ENCODE measurements at regions not wholly inside any gene's neighbourhood (a gene's known extent, or its start where the extent isn't known, plus 50 kb on each side); places are given as distances from the start of the nearest gene placed in this dataset.

DNA sequence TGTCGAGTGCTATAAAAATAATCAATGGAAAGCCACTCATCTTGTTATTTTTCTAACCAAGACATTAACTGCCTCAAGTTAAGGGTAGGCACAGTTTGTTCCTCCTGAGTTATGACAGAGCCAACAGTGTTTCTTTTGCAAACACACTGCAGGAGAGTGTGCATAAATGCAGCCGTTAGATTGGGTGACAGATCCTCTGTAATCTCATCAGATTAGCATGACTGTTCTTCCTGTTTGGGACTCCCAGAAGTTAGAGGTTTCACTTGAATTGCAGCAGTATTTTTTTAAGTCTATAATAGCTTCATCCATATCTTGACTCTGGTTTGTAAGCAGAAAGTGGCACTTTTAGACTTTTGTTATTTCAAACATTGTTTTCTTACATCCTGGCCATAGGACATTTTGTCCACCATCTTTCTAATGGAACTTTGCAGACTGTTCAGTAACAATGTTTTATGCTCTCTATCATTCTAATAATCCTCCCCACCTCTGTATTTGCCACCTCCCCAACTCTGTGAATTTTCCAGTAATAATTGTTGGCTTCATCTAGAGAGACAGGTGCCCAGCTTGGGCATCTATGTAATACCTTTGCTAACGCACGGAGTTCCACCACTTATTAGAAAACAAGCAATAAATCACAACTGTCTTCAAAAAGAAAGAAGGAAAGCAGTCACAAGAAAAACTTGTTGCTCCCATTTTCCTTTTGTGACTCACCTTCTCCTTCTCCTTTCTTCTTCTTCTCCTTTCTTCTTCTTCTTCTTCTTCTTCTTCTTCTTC is 560.0 kb downstream of the ADCYAP1 start:
- Mint-ChIP-seq H3K36me3 (no peaks in the 10 kb centered on the region), H3K4me3 (no peak overlapping the region), H3K27me3 (no peaks in the 10 kb centered on the region), H3K27ac (no peak overlapping the region), H3K9me3 (no peaks in the 10 kb centered on the region), H3K4me1 (no peaks in the 10 kb centered on the region)
- POLR2A ChIA-PET = no interaction called here
- no peak for DNase-seq
- ATAC-seq (ENCODE audit: low read depth) = no peak

DNA sequence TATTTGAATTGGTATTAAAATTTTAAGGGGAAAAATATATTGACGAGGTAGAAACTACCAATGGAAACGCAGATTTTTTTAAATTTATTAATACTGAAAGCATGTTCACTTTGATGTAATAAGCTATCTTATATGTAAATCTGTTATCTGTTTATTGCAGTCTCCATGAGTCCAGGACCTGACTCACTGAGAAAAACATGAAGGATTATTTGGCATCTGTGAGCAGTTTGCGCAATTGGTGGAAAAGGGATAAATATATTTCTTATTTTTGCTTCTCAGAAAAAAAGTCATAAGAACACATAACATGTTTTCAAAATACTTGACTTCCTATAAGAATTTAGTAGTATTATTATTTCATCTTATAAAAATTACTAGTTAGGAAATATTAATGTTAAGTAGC is 561.4 kb downstream of the ADCYAP1 start:
- Mint-ChIP-seq H3K4me3 (no peak overlapping the region), H3K9me3 (no peaks in the 10 kb centered on the region), H3K36me3 (no peaks in the 10 kb centered on the region), H3K27ac (no peak overlapping the region), H3K4me1 (no peaks in the 10 kb centered on the region), H3K27me3 (no peaks in the 10 kb centered on the region)
- ATAC-seq (ENCODE audit: low read depth) = no peak
- POLR2A ChIA-PET = no interaction called here
- no peak for DNase-seq

- H3K4me1 Mint-ChIP-seq = no peaks in the 10 kb centered on the region
- no peaks in the 10 kb centered on the region for H3K9me3 Mint-ChIP-seq
- no peak overlapping the region for H3K4me3 Mint-ChIP-seq
- no peak overlapping the region for H3K27ac Mint-ChIP-seq
- DNase-seq = no peak
- no peaks in the 10 kb centered on the region for H3K27me3 Mint-ChIP-seq
- ATAC-seq (ENCODE audit: low read depth) = no peak
- POLR2A ChIA-PET = no interaction called here
- H3K36me3 Mint-ChIP-seq = no peaks in the 10 kb centered on the region
Measured at GRCh38 chr18:1467461-1467964, 562.8 kb downstream of the ADCYAP1 start.

- Mint-ChIP-seq H3K4me1 (no peaks in the 10 kb centered on the region), H3K9me3 (no peaks in the 10 kb centered on the region), H3K4me3 (no peak overlapping the region), H3K27me3 (no peaks in the 10 kb centered on the region), H3K36me3 (no peaks in the 10 kb centered on the region), H3K27ac (no peak overlapping the region)
- POLR2A ChIA-PET = no interaction called here
- ATAC-seq (ENCODE audit: low read depth) = no peak
- DNase-seq = no peak
Measured at GRCh38 chr18:1468550-1468949, 563.9 kb downstream of the ADCYAP1 start.

- ATAC-seq (ENCODE audit: low read depth) = no peak
- no peak for DNase-seq
- no peaks in the 10 kb centered on the region for H3K36me3 Mint-ChIP-seq
Measured at GRCh38 chr18:1475867-1476266, 571.2 kb downstream of the ADCYAP1 start.

DNA sequence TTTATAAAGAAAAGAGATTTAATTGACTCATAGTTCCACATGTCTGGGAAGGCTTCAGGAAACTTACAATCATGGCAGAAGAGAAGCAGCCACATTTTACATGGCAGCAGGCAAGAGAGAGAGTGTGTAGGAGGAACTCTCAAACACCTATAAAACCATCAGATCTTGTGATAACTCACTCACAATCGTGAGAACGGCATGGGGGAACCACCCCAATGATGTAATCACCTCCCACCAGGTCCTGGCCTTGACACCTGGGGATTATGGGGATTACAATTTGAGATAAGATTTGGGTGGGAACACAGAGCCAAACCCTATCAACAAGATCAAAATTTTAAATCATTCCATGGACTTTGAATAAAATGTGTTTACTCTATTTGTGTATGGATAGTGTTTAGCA is 575.6 kb downstream of the ADCYAP1 start:
- H3K9me3 Mint-ChIP-seq = no peaks in the 10 kb centered on the region
- no peaks in the 10 kb centered on the region for H3K27me3 Mint-ChIP-seq
- H3K36me3 Mint-ChIP-seq = no peaks in the 10 kb centered on the region
- POLR2A ChIA-PET = no interaction called here
- ATAC-seq (ENCODE audit: low read depth) (no peak), DNase-seq (no peak)
- no peaks in the 10 kb centered on the region for H3K4me1 Mint-ChIP-seq
- no peak overlapping the region for H3K4me3 Mint-ChIP-seq
- no peak overlapping the region for H3K27ac Mint-ChIP-seq

More at GRCh38 chr18:1475867-1476266, 571.2 kb downstream of the ADCYAP1 start:
- Mint-ChIP-seq H3K4me1 (no peaks in the 10 kb centered on the region), H3K27ac (no peak overlapping the region), H3K27me3 (no peaks in the 10 kb centered on the region), H3K4me3 (no peak overlapping the region), H3K9me3 (no peaks in the 10 kb centered on the region)
- POLR2A ChIA-PET = no interaction called here

DNA sequence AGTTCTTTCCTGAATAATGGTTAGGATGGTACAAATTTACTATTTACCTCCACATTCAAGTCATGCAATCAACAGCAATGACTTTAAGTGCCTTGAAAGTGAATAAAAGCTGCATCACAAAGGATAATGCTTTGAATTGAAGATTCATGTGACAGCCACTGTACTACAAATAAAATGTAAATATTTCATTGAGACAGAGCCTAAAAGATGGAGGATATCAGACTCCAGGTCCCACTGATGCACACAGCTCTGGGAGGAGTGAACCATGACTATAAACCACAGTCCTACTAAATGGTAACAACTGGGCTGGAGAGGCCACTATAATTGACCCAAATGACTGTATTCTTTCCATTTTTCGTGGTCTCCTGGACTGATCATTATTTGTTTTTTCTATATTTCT is 576.9 kb downstream of the ADCYAP1 start:
- no peaks in the 10 kb centered on the region for H3K9me3 Mint-ChIP-seq
- no peaks in the 10 kb centered on the region for H3K4me1 Mint-ChIP-seq
- ATAC-seq (ENCODE audit: low read depth) (no peak), DNase-seq (no peak)
- no peaks in the 10 kb centered on the region for H3K27me3 Mint-ChIP-seq
- H3K27ac Mint-ChIP-seq = no peak overlapping the region
- POLR2A ChIA-PET = no interaction called here
- no peak overlapping the region for H3K4me3 Mint-ChIP-seq
- no peaks in the 10 kb centered on the region for H3K36me3 Mint-ChIP-seq

DNA sequence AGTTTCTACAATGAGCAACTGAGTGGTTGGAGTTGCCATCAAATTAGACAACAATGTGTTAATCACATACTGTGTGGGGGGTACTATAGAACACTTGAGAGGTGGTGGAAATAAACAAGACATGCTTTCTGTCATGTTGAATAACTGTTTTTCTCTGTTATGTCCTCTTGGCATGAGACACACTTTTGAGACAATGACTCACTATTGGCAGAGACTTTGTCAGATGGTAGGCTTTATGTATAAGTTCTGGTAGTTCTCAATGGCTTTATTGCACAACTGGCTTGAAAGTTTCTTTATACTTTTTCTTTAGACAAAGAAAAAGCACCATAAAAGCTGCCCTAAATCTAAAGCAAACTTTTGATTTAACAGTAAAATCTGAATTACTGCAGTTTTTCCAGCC is 578.7 kb downstream of the ADCYAP1 start:
- H3K27me3 Mint-ChIP-seq = no peaks in the 10 kb centered on the region
- ATAC-seq (ENCODE audit: low read depth) = no peak
- DNase-seq = no peak
- H3K27ac Mint-ChIP-seq = no peak overlapping the region
- H3K4me3 Mint-ChIP-seq = no peak overlapping the region
- no peaks in the 10 kb centered on the region for H3K4me1 Mint-ChIP-seq
- no peaks in the 10 kb centered on the region for H3K9me3 Mint-ChIP-seq
- H3K36me3 Mint-ChIP-seq = no peaks in the 10 kb centered on the region
- POLR2A ChIA-PET = no interaction called here

DNA sequence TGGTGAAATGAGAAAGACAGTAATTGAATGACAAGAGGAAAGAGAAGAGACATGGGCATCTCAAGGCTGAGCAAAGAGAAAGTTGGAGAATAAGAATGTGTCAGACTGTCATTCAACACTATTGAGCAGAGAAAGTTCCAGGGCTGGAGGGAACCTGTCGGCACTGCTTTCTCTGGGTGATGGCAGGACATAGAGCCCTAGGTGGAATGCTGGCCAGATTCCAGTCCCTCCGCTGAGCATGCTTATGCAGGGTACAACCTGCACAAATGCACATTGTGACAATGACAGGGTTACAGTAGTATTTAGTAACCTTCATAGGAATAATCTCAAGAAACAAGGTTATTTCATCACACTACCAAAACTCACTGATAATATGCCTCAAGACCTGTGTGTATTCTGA is 582.8 kb downstream of the ADCYAP1 start:
- Mint-ChIP-seq H3K27me3 (no peaks in the 10 kb centered on the region), H3K4me3 (no peak overlapping the region), H3K27ac (no peak overlapping the region), H3K4me1 (no peaks in the 10 kb centered on the region), H3K36me3 (no peaks in the 10 kb centered on the region), H3K9me3 (peaks cover 3% of the 10 kb centered on the region)
- no peak for ATAC-seq (ENCODE audit: low read depth)
- POLR2A ChIA-PET = no interaction called here
- no peak for DNase-seq

GRCh38 chr18:1488394-1488793 is 583.7 kb downstream of the ADCYAP1 start:
- Mint-ChIP-seq H3K4me3 (no peak overlapping the region), H3K27ac (no peak overlapping the region), H3K9me3 (peaks cover 3% of the 10 kb centered on the region), H3K4me1 (no peaks in the 10 kb centered on the region), H3K36me3 (no peaks in the 10 kb centered on the region), H3K27me3 (no peaks in the 10 kb centered on the region)
- ATAC-seq (ENCODE audit: low read depth) = no peak
- DNase-seq = no peak
- POLR2A ChIA-PET = no interaction called here

DNA sequence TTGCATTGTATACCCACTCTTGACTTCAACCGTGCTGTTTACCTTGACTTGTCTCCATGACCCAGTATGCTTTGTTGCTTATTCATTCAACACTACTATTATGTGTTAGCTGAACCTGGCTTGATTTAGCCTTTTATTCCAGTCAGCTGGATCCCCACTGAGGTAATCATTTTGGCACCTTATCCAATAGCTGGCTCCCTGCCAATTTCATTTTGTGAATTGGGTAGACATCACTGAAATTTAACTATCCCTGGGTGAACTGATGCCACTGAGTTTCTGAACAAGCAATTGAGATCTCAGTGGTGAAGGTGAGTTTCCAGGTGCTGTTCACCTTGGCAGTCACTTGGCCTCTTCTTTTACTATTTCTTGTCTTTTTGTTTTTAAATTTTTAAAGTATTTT is 584.3 kb downstream of the ADCYAP1 start:
- Mint-ChIP-seq H3K27ac (no peak overlapping the region), H3K9me3 (peaks cover 3% of the 10 kb centered on the region), H3K4me3 (no peak overlapping the region), H3K27me3 (no peaks in the 10 kb centered on the region), H3K36me3 (no peaks in the 10 kb centered on the region), H3K4me1 (no peaks in the 10 kb centered on the region)
- POLR2A ChIA-PET = no interaction called here
- no peak for DNase-seq
- ATAC-seq (ENCODE audit: low read depth) = no peak

GRCh38 chr18:1495387-1495786 is 590.7 kb downstream of the ADCYAP1 start:
- peaks cover 7% of the 10 kb centered on the region for H3K9me3 Mint-ChIP-seq
- no peak overlapping the region for H3K27ac Mint-ChIP-seq
- ATAC-seq (ENCODE audit: low read depth) (no peak), DNase-seq (no peak)
- POLR2A ChIA-PET = no interaction called here
- no peak overlapping the region for H3K4me3 Mint-ChIP-seq
- H3K4me1 Mint-ChIP-seq = no peaks in the 10 kb centered on the region
- no peaks in the 10 kb centered on the region for H3K36me3 Mint-ChIP-seq
- H3K27me3 Mint-ChIP-seq = no peaks in the 10 kb centered on the region

GRCh38 chr18:1496096-1496495 is 591.4 kb downstream of the ADCYAP1 start:
- no peaks in the 10 kb centered on the region for H3K36me3 Mint-ChIP-seq
- no peak for ATAC-seq (ENCODE audit: low read depth)
- DNase-seq = no peak
- peaks cover 7% of the 10 kb centered on the region for H3K9me3 Mint-ChIP-seq
- H3K27ac Mint-ChIP-seq = no peak overlapping the region
- no peaks in the 10 kb centered on the region for H3K27me3 Mint-ChIP-seq
- POLR2A ChIA-PET = no interaction called here
- H3K4me3 Mint-ChIP-seq = no peak overlapping the region
- no peaks in the 10 kb centered on the region for H3K4me1 Mint-ChIP-seq

DNA sequence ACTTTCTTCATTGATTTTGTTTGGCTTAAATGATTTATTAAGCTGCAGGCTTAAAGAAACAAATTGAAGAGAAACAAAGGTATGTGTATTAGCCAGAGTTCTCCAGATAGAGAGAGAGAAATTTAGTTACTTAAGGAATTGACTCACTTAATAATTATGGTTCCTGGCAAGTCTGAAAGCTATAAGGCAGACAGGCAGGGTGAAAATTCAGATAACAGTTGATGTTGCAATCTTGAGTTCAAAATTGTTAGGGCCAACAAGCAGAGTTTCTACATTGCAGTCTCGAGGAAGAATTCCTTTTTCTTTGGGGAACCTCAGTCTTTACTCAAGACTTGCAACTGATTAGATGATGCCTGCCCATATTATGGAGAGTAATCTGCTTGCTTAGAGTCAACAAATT is 593.5 kb downstream of the ADCYAP1 start:
- H3K27me3 Mint-ChIP-seq = no peaks in the 10 kb centered on the region
- H3K27ac Mint-ChIP-seq = no peak overlapping the region
- no peak overlapping the region for H3K4me3 Mint-ChIP-seq
- no peaks in the 10 kb centered on the region for H3K4me1 Mint-ChIP-seq
- no peaks in the 10 kb centered on the region for H3K36me3 Mint-ChIP-seq
- DNase-seq (no peak), ATAC-seq (ENCODE audit: low read depth) (no peak)
- POLR2A ChIA-PET = no interaction called here
- peaks cover 4% of the 10 kb centered on the region for H3K9me3 Mint-ChIP-seq

DNA sequence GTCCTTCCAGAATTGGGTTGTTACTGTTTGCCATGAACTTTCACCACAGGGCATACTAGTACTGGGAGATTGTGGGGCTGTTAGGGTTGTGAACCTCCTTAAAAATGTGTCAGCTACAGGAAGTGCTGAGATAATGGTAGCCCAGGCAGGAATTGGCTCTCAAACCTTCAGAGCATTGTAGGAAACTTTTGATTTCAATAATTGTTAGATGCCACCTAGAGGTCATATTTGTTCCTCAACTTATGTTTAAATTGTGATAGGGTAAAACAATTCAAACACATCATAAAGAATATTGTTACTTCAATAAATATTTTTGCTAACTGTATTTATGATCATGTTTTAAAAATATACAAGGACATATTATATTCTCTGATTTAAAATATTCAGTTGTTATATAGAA is 594.6 kb downstream of the ADCYAP1 start:
- Mint-ChIP-seq H3K27ac (no peak overlapping the region), H3K27me3 (no peaks in the 10 kb centered on the region), H3K4me1 (no peaks in the 10 kb centered on the region), H3K4me3 (no peak overlapping the region), H3K36me3 (no peaks in the 10 kb centered on the region), H3K9me3 (peaks cover 4% of the 10 kb centered on the region)
- DNase-seq (no peak), ATAC-seq (ENCODE audit: low read depth) (no peak)
- POLR2A ChIA-PET = no interaction called here

Measured in activated naive CD8-positive, alpha-beta T cell treated with anti-CD3 and anti-CD28 coated beads, Interleukin-2, amount 10 ng/mL, durations not matched to agents 7 days and 5 days (primary cell).